ENCODE measurements at regions not wholly inside any gene's neighbourhood (a gene's known extent, or its start where the extent isn't known, plus 50 kb on each side); places are given as distances from the start of the nearest gene placed in this dataset.

- peak overlapping the region; percentile 22; the same call in 1 of the 2 replicates for H3K4me3 Mint-ChIP-seq
- 0 out of 2 replicates have a peak overlapping the region, but pooled peaks have one; percentile 22 for H3K27ac Mint-ChIP-seq
- H3K27me3 Mint-ChIP-seq (ENCODE audit: insufficient read depth), result peaks cover 7% of the 10 kb centered on the region; the same call in 1 of the 2 replicates
- DNase-seq, result no peak
- no peak for TF ChIP-seq CTCF (IDR thresholded peaks at IDR 0.05)
- no peaks in the 10 kb centered on the region for H3K9me3 Mint-ChIP-seq
- H3K4me1 Mint-ChIP-seq (ENCODE audit: low read depth), result peaks cover 28% of the 10 kb centered on the region
- H3K36me3 Mint-ChIP-seq (ENCODE audit: low read depth), result no peaks in the 10 kb centered on the region
These were observed 527.3 kb downstream of the MTRR start for GRCh38 chr5:8396246-8396645.

GRCh38 chr5:8396756-8397155 is 527.8 kb downstream of the MTRR start:
- TF ChIP-seq CTCF (IDR thresholded peaks at IDR 0.05), result no peak
- Mint-ChIP-seq H3K4me1 (ENCODE audit: low read depth) (peaks cover 28% of the 10 kb centered on the region), H3K9me3 (no peaks in the 10 kb centered on the region), H3K27ac (no peak overlapping the region), H3K36me3 (ENCODE audit: low read depth) (no peaks in the 10 kb centered on the region), H3K4me3 (no peak overlapping the region), H3K27me3 (ENCODE audit: insufficient read depth) (peaks cover 8% of the 10 kb centered on the region; the same call in 1 of the 2 replicates)
- no peak for DNase-seq

GRCh38 chr5:8399471-8399870 is 530.5 kb downstream of the MTRR start:
- H3K4me3 Mint-ChIP-seq, result no peak overlapping the region
- DNase-seq, result no peak
- peaks cover 8% of the 10 kb centered on the region; the same call in 1 of the 2 replicates for H3K27me3 Mint-ChIP-seq (ENCODE audit: insufficient read depth)
- H3K36me3 Mint-ChIP-seq (ENCODE audit: low read depth), result no peaks in the 10 kb centered on the region
- no peaks in the 10 kb centered on the region for H3K9me3 Mint-ChIP-seq
- H3K4me1 Mint-ChIP-seq (ENCODE audit: low read depth), result peaks cover 20% of the 10 kb centered on the region
- no peak for TF ChIP-seq CTCF (IDR thresholded peaks at IDR 0.05)
- no peak overlapping the region for H3K27ac Mint-ChIP-seq

GRCh38 chr5:8408258-8408657 is 539.3 kb downstream of the MTRR start:
- DNase-seq, result no peak
- TF ChIP-seq CTCF (IDR thresholded peaks at IDR 0.05), result no peak
- H3K36me3 Mint-ChIP-seq (ENCODE audit: low read depth), result no peaks in the 10 kb centered on the region
- H3K27ac Mint-ChIP-seq, result no peak overlapping the region
- H3K4me3 Mint-ChIP-seq, result no peak overlapping the region
- no peaks in the 10 kb centered on the region for H3K4me1 Mint-ChIP-seq (ENCODE audit: low read depth)
- H3K27me3 Mint-ChIP-seq (ENCODE audit: insufficient read depth), result no peaks in the 10 kb centered on the region; the same call in 1 of the 2 replicates
- no peaks in the 10 kb centered on the region for H3K9me3 Mint-ChIP-seq

GRCh38 chr5:8410618-8411017 is 541.7 kb downstream of the MTRR start:
- Mint-ChIP-seq H3K36me3 (ENCODE audit: low read depth) (no peaks in the 10 kb centered on the region), H3K27ac (no peak overlapping the region), H3K27me3 (ENCODE audit: insufficient read depth) (peaks cover 7% of the 10 kb centered on the region), H3K4me3 (no peak overlapping the region), H3K4me1 (ENCODE audit: low read depth) (no peaks in the 10 kb centered on the region), H3K9me3 (no peaks in the 10 kb centered on the region)
- no peak for TF ChIP-seq CTCF (IDR thresholded peaks at IDR 0.05)
- no peak for DNase-seq

- peaks cover 10% of the 10 kb centered on the region for H3K27me3 Mint-ChIP-seq (ENCODE audit: insufficient read depth)
These were observed 545.0 kb downstream of the MTRR start for GRCh38 chr5:8413975-8414374.

More at GRCh38 chr5:8413975-8414374, 545.0 kb downstream of the MTRR start:
- Mint-ChIP-seq H3K4me1 (ENCODE audit: low read depth) (no peaks in the 10 kb centered on the region), H3K36me3 (ENCODE audit: low read depth) (no peaks in the 10 kb centered on the region), H3K9me3 (no peaks in the 10 kb centered on the region), H3K27ac (no peak overlapping the region), H3K4me3 (no peak overlapping the region)
- TF ChIP-seq CTCF (IDR thresholded peaks at IDR 0.05), result no peak
- no peak for DNase-seq
